HG02588 (cell line): ENCODE measurements at regions not wholly inside any gene's neighbourhood (a gene's known extent, or its start where the extent isn't known, plus 50 kb on each side); places are given as distances from the start of the nearest gene placed in this dataset.

ENCODE experiments used
- ATAC-seq: cut with Tn5 transposase; IDR thresholded peaks from one replicate; pipeline ENCODE4 v1.9.1; 2021; ENCODE audit warnings: mild to moderate bottlenecking, moderate library complexity; ENCODE audit not compliant: unreplicated experiment

- no peak for ATAC-seq
Measured at GRCh38 chr13:81539643-81540150, 1198.8 kb upstream of the SPRY2 start.

- no peak for ATAC-seq
Measured at GRCh38 chr13:81498969-81499368, 1158.0 kb upstream of the SPRY2 start.

- no peak for ATAC-seq
Measured at GRCh38 chr13:81493144-81493543, 1152.2 kb upstream of the SPRY2 start.

- ATAC-seq = no peak
Measured at GRCh38 chr13:81492449-81492848, 1151.5 kb upstream of the SPRY2 start.

- no peak for ATAC-seq
Measured at GRCh38 chr13:81488021-81488420, 1147.1 kb upstream of the SPRY2 start.

GRCh38 chr13:81487151-81487550 is 1146.2 kb upstream of the SPRY2 start:
- no peak for ATAC-seq

GRCh38 chr13:81480634-81481033 is 1139.7 kb upstream of the SPRY2 start:
- ATAC-seq = no peak

- no peak for ATAC-seq
Measured at GRCh38 chr13:81473366-81473899, 1132.5 kb upstream of the SPRY2 start.

- no peak for ATAC-seq
Measured at GRCh38 chr13:81458170-81458569, 1117.2 kb upstream of the SPRY2 start.

GRCh38 chr13:81446441-81446840 is 1105.5 kb upstream of the SPRY2 start:
- no peak for ATAC-seq

GRCh38 chr13:81442904-81443303 is 1102.0 kb upstream of the SPRY2 start:
- ATAC-seq = no peak

- ATAC-seq = no peak
Measured at GRCh38 chr13:81425286-81425685, 1084.4 kb upstream of the SPRY2 start.

- ATAC-seq = no peak
Measured at GRCh38 chr13:81409284-81409683, 1068.4 kb upstream of the SPRY2 start.

- ATAC-seq = no peak
Measured at GRCh38 chr13:81408647-81409046, 1067.7 kb upstream of the SPRY2 start.

- peak; percentile 71 for ATAC-seq
Measured at GRCh38 chr13:81406639-81407292, 1065.8 kb upstream of the SPRY2 start.

GRCh38 chr13:81406022-81406421 is 1065.1 kb upstream of the SPRY2 start:
- no peak for ATAC-seq

GRCh38 chr13:81396192-81396591 is 1055.3 kb upstream of the SPRY2 start:
- ATAC-seq = no peak

- ATAC-seq = no peak
Measured at GRCh38 chr13:81395368-81395767, 1054.4 kb upstream of the SPRY2 start.

- no peak for ATAC-seq
Measured at GRCh38 chr13:81394640-81395039, 1053.7 kb upstream of the SPRY2 start.

- ATAC-seq = no peak
Measured at GRCh38 chr13:81393721-81394120, 1052.8 kb upstream of the SPRY2 start.

GRCh38 chr13:81393110-81393509 is 1052.2 kb upstream of the SPRY2 start:
- ATAC-seq = no peak

GRCh38 chr13:81388400-81388799 is 1047.5 kb upstream of the SPRY2 start:
- no peak for ATAC-seq

- ATAC-seq = no peak
Measured at GRCh38 chr13:81383444-81383843, 1042.5 kb upstream of the SPRY2 start.
